Mammary epithelial cell (primary cell): ENCODE measurements at regions not wholly inside any gene's neighbourhood (a gene's known extent, or its start where the extent isn't known, plus 50 kb on each side); places are given as distances from the start of the nearest gene placed in this dataset.

Source experiments
- EZH2 ChIP-seq: IDR thresholded peaks from 2 replicates; pipeline ENCODE4 v1.6.1; 2012; ENCODE audit warnings: low read length, inconsistent platforms, borderline replicate concordance
- TF ChIP-seq, protein P1 (sequence below), 2 donors: IDR thresholded peaks in 1 of 2; conservative IDR thresholded peaks in 1 of 2; 2 replicates each; pipeline ENCODE4 v1.5.1; 2011 to 2012; ENCODE audit warnings: inconsistent platforms in 2 of 2, low read length in 2 of 2, mild to moderate bottlenecking in 2 of 2, control low read depth in 1 of 2, low read depth in 1 of 2; ENCODE audit not compliant: insufficient read depth in 1 of 2; ENCODE audit errors: extremely low read depth in 1 of 2

DNA sequence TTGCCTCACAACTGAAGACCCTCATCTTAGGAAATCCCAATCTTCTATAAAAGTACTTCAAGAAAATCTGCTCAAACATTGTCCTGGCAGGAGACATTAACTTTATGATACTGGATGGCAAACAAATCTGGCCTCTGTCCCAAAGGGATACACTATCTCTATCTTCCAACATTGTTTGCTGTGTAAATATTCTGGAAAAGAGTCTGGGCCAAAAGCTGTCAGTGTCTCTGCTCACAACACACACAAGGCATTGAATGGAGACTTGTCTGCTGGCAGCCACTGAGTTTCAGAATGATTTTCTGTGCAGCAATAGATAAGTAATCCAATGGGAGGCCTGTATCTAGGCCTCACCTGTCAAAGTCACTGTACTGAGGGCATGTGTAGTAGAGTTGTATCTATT is 471.1 kb downstream of the DMAC1 start:
- TF ChIP-seq, protein P1, sequence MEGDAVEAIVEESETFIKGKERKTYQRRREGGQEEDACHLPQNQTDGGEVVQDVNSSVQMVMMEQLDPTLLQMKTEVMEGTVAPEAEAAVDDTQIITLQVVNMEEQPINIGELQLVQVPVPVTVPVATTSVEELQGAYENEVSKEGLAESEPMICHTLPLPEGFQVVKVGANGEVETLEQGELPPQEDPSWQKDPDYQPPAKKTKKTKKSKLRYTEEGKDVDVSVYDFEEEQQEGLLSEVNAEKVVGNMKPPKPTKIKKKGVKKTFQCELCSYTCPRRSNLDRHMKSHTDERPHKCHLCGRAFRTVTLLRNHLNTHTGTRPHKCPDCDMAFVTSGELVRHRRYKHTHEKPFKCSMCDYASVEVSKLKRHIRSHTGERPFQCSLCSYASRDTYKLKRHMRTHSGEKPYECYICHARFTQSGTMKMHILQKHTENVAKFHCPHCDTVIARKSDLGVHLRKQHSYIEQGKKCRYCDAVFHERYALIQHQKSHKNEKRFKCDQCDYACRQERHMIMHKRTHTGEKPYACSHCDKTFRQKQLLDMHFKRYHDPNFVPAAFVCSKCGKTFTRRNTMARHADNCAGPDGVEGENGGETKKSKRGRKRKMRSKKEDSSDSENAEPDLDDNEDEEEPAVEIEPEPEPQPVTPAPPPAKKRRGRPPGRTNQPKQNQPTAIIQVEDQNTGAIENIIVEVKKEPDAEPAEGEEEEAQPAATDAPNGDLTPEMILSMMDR (conservative IDR thresholded peaks at IDR 0.05 in 1 of 2, IDR thresholded peaks at IDR 0.05 in 1 of 2; ENCODE audit: extremely low read depth in 1 of 2, insufficient read depth in 1 of 2, low read depth in 1 of 2, low read length in 2 of 2): no peak
- TF ChIP-seq EZH2: no peak
